Spleen (tissue), 11 donors: ENCODE measurements at regions not wholly inside any gene's neighbourhood (a gene's known extent, or its start where the extent isn't known, plus 50 kb on each side); places are given as distances from the start of the nearest gene placed in this dataset.

Experiments
- DNase-seq: peaks from one replicate; pipeline ENCODE4 v3.0.0-alpha.2; 2020
- H3K27ac ChIP-seq, 8 donors: fragments of 200-600 bp; sonication (generic) in 7 of 8; 1 replicate in 4 of 8; 2 replicates in 4 of 8; pipeline versions ENCODE4 v1.5.0 to v1.8.0; 2016 to 2021; ENCODE audit warnings: inconsistent platforms in 4 of 8, mild to moderate bottlenecking in 4 of 8, moderate library complexity in 1 of 8
- H3K27me3 ChIP-seq, 7 donors: fragments of 200-600 bp; sonication (generic) in 6 of 7; replicated peaks in 1 of 7; 1 replicate in 4 of 7; 2 replicates in 3 of 7; pipeline versions ENCODE4 v1.5.0 to v1.8.0; 2016 to 2021; ENCODE audit warnings: inconsistent platforms in 3 of 7, mild to moderate bottlenecking in 1 of 7
- H3K36me3 ChIP-seq, 6 donors: fragments of 200-600 bp; sonication (generic) in 5 of 6; 1 replicate in 4 of 6; 2 replicates in 2 of 6; pipeline versions ENCODE4 v1.5.0 to v1.8.0; 2016 to 2021; ENCODE audit warnings: inconsistent platforms in 2 of 6
- H3K4me1 ChIP-seq, 6 donors: fragments of 200-600 bp; sonication (generic) in 5 of 6; 1 replicate in 3 of 6; 2 replicates in 3 of 6; pipeline versions ENCODE4 v1.5.0 to v1.8.0; 2016 to 2021; ENCODE audit warnings: inconsistent platforms in 3 of 6
- H3K4me3 ChIP-seq, 8 donors: fragments of 200-600 bp; sonication (generic) in 7 of 8; 1 replicate in 4 of 8; 2 replicates in 4 of 8; pipeline versions ENCODE4 v1.5.0 to v1.8.0; 2016 to 2021; ENCODE audit warnings: inconsistent platforms in 4 of 8, mild to moderate bottlenecking in 4 of 8, moderate library complexity in 2 of 8
- H3K9me3 ChIP-seq, 8 donors: fragments of 200-600 bp; sonication (generic) in 7 of 8; 1 replicate in 4 of 8; 2 replicates in 4 of 8; pipeline versions ENCODE4 v1.5.0 to v1.8.0; 2016 to 2021; ENCODE audit warnings: inconsistent platforms in 4 of 8
- CTCF ChIP-seq, 11 experiments: fragments of 200-600 bp in 7 of 11; fragments of 450-650 bp in 4 of 11; sonication (generic) in 4 of 11; IDR thresholded peaks in 8 of 11; conservative IDR thresholded peaks in 3 of 11; 1 replicate in 7 of 11; 2 replicates in 4 of 11; pipeline versions ENCODE4 v1.4.0 to v1.8.0; 2016 to 2021; ENCODE audit warnings: antibody characterized with exemption in 11 of 11, inconsistent platforms in 4 of 11, mild to moderate bottlenecking in 1 of 11
- POLR2A ChIP-seq, 3 donors: fragments of 450-650 bp; IDR thresholded peaks; one replicate each; pipeline ENCODE4 v1.5.1; 2017; ENCODE audit warnings: antibody characterized with exemption in 3 of 3, mild to moderate bottlenecking in 1 of 3
- POLR2AphosphoS5 ChIP-seq, 3 donors: sonication (generic); formaldehyde crosslinking; IDR thresholded peaks; one replicate each; pipeline ENCODE4 v1.5.1; 2017; ENCODE audit warnings: antibody characterized with exemption in 3 of 3
- WGBS, 5 donors: extraction: QIAGEN DNeasy Blood & Tissue Kit in 3 of 5; methylation state at CpG; one replicate each; pipeline versions ENCODE4 v1.1.5 to v1.1.7; 2013 to 2018; 5-methylcytosine and 5-hydroxymethylcytosine counted together
- intact Hi-C: fragments of 100-400 bp; cut with DNase I; formaldehyde crosslinking; loops from one replicate; pipeline ENCODE4 v1.15.0; 2023; ENCODE audit warnings: low total_unique reads
- donor health status: healthy with polysubstance abuse.
- donor health status: DM: no; HTN: no; CAD: no; lungs with moderate emphysema.
- donor health status: DM: no; HTN: no; CAD: no.
- donor health status: Bipolar disorder and iron deficiency.
- donor health status: healthy.
- donor health status: DM: no; HTN: no; CAD: no.
- donor health status: DM: yes; HTN: yes; CAD: no.

DNA sequence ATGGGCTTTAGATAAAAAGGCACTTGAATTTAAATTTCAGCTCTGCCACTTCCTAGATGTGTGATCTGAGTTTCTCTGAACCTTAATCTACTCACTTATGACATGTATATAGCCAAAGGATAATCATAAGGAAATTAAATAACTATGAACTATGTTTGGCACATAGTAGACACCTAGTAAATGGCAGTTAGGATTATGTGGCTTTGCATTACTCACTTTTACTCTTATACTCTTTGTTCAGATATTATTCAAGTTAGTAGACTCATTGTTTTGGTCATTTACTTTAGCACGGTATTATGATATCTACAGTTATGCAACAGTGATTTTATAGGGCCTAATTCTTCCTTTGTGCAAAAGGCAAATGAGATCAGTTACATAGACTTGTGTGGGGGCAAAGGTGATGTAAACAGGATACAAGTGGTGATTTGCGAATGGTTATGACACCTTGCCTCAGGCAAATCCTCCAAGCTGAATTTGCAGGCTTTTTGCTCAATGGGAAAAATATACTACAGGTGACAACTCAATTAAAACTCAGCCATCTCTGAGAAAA lies 297.2 kb upstream of the PBX1 start:
- DNase-seq: no peak
- Histone ChIP-seq H3K4me1 (no peaks in the 10 kb centered on the region), H3K9me3 (peaks cover 0 to 5% (median 0%) of the 10 kb centered on the region in 8 donors), H3K4me3 (no peak overlapping the region), H3K27ac (no peak overlapping the region), H3K36me3 (no peaks in the 10 kb centered on the region), H3K27me3 (no peaks in the 10 kb centered on the region)
- TF ChIP-seq POLR2AphosphoS5 (IDR thresholded peaks at IDR 0.05) (no peak), CTCF (IDR thresholded peaks at IDR 0.05 in 8 of 11, conservative IDR thresholded peaks at IDR 0.05 in 3 of 11) (no peak), POLR2A (IDR thresholded peaks at IDR 0.05) (no peak)
- intact Hi-C loops: no loop called here
- 75 to 80% (median 79%) methylated on average over 2 of the region's 2 CpGs for WGBS, 5 donors

- no peak overlapping the region for H3K27ac ChIP-seq
- DNase-seq: no peak
- WGBS, 5 donors: 73 to 88% (median 77%) methylated on average over 3 of the region's 3 CpGs
- intact Hi-C loops: no loop called here
- H3K4me3 ChIP-seq: no peak overlapping the region
- no peak for TF ChIP-seq POLR2A (IDR thresholded peaks at IDR 0.05)
- TF ChIP-seq POLR2AphosphoS5 (IDR thresholded peaks at IDR 0.05): no peak
- no peak for TF ChIP-seq CTCF (IDR thresholded peaks at IDR 0.05 in 8 of 11, conservative IDR thresholded peaks at IDR 0.05 in 3 of 11)
- no peaks in the 10 kb centered on the region for H3K27me3 ChIP-seq
- no peaks in the 10 kb centered on the region for H3K9me3 ChIP-seq
- no peaks in the 10 kb centered on the region for H3K36me3 ChIP-seq
- H3K4me1 ChIP-seq: no peaks in the 10 kb centered on the region
Observed at GRCh38 chr1:164263540-164263939, 295.4 kb upstream of the PBX1 start.

- no peak for TF ChIP-seq CTCF (IDR thresholded peaks at IDR 0.05 in 8 of 11, conservative IDR thresholded peaks at IDR 0.05 in 3 of 11)
- no peak for TF ChIP-seq POLR2AphosphoS5 (IDR thresholded peaks at IDR 0.05)
- no peak for TF ChIP-seq POLR2A (IDR thresholded peaks at IDR 0.05)
- intact Hi-C loops: no loop called here
- Histone ChIP-seq H3K27ac (no peak overlapping the region), H3K9me3 (no peaks in the 10 kb centered on the region), H3K36me3 (no peaks in the 10 kb centered on the region), H3K4me1 (no peaks in the 10 kb centered on the region), H3K27me3 (no peaks in the 10 kb centered on the region), H3K4me3 (no peak overlapping the region)
- WGBS, 5 donors: 37 to 61% (median 48%) methylated on average over 2 of the region's 2 CpGs
- DNase-seq: no peak
Observed at GRCh38 chr1:164265232-164265631, 293.8 kb upstream of the PBX1 start.

DNA sequence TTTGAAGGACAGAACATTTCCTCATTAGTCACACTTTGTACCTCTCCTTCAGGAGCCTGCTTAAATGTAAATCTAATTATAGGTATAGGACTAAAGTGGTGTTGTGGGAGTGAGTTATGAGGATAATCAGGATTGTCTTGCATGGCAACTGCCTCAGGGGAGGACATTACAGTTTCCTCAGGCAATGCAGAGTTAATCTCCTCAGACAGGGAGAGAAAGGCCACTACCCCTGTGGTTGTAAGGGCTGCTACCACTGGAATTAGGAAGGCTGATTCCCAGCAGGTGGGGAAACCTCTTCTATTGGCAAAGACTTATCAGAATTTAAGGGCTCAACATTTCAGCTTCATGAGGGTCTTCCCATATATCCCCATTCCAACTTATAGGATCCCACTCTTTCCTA lies 286.8 kb upstream of the PBX1 start:
- Histone ChIP-seq H3K27me3 (no peaks in the 10 kb centered on the region), H3K27ac (no peak overlapping the region), H3K4me1 (no peaks in the 10 kb centered on the region), H3K36me3 (no peaks in the 10 kb centered on the region), H3K9me3 (peaks cover 0 to 21% (median 10%) of the 10 kb centered on the region in 8 donors), H3K4me3 (no peak overlapping the region)
- no peak for TF ChIP-seq POLR2AphosphoS5 (IDR thresholded peaks at IDR 0.05)
- TF ChIP-seq CTCF (IDR thresholded peaks at IDR 0.05 in 8 of 11, conservative IDR thresholded peaks at IDR 0.05 in 3 of 11): no peak
- no peak for TF ChIP-seq POLR2A (IDR thresholded peaks at IDR 0.05)
- intact Hi-C loops: no loop called here
- DNase-seq: no peak
